Esophagus muscularis mucosa (tissue), 3 donors: ENCODE measurements at regions not wholly inside any gene's neighbourhood (a gene's known extent, or its start where the extent isn't known, plus 50 kb on each side); places are given as distances from the start of the nearest gene placed in this dataset.

Source experiments
- EP300 ChIP-seq: sonication (generic); formaldehyde crosslinking; IDR thresholded peaks from one replicate; pipeline ENCODE4 v1.6.1; 2017; ENCODE audit warnings: antibody characterized with exemption
- TF ChIP-seq, protein P1 (sequence below), 3 experiments: fragments of 200-600 bp in 2 of 3; fragments of 450-650 bp in 1 of 3; sonication (generic) in 2 of 3; IDR thresholded peaks; one replicate each; pipeline ENCODE4 v1.5.1; 2017 to 2019; ENCODE audit warnings: antibody characterized with exemption in 3 of 3, mild to moderate bottlenecking in 2 of 3, moderate library complexity in 1 of 3

DNA sequence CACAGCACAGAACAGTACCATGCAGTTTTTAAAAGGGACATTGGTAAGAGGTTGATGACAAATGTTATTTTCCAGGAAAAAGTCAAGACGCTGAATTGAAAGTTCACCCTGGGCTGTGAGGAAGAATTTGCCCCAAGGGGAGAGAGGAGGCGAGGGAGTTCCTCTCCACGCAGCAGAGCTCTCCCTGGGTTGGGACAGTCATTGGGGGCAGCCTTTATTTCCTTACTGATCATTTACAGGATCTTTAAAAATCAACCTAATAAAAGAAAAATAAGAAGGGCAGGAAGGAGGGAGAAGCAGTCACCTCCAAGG, 49.9 kb upstream of the WNT7B start:
- TF ChIP-seq, protein P1, sequence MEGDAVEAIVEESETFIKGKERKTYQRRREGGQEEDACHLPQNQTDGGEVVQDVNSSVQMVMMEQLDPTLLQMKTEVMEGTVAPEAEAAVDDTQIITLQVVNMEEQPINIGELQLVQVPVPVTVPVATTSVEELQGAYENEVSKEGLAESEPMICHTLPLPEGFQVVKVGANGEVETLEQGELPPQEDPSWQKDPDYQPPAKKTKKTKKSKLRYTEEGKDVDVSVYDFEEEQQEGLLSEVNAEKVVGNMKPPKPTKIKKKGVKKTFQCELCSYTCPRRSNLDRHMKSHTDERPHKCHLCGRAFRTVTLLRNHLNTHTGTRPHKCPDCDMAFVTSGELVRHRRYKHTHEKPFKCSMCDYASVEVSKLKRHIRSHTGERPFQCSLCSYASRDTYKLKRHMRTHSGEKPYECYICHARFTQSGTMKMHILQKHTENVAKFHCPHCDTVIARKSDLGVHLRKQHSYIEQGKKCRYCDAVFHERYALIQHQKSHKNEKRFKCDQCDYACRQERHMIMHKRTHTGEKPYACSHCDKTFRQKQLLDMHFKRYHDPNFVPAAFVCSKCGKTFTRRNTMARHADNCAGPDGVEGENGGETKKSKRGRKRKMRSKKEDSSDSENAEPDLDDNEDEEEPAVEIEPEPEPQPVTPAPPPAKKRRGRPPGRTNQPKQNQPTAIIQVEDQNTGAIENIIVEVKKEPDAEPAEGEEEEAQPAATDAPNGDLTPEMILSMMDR (IDR thresholded peaks at IDR 0.05), result no peak
- TF ChIP-seq EP300, result no peak
